ENCODE measurements at regions not wholly inside any gene's neighbourhood (a gene's known extent, or its start where the extent isn't known, plus 50 kb on each side); places are given as distances from the start of the nearest gene placed in this dataset.

GRCh38 chr12:98238515-98239130 lies 276.8 kb upstream of the TMPO start:
- no peaks in the 10 kb centered on the region for H4K20me1 ChIP-seq (ENCODE audit: insufficient read depth, low read length)
- no peak overlapping the region for H3K27ac ChIP-seq (ENCODE audit: low read depth, low read length, poor library complexity, severe bottlenecking)
- no peaks in the 10 kb centered on the region for H3K9me2 ChIP-seq (ENCODE audit: low read depth, low read length)
- H3K79me2 ChIP-seq (ENCODE audit: insufficient read depth, low read length), result no peaks in the 10 kb centered on the region
- no peaks in the 10 kb centered on the region for H3K27me3 ChIP-seq (ENCODE audit: insufficient read depth, low read length)
- no peaks in the 10 kb centered on the region for H3K9me3 ChIP-seq (ENCODE audit: low read length)
- no peak overlapping the region for H3K4me2 ChIP-seq (ENCODE audit: low read length)
- no peak overlapping the region for H3K4me3 ChIP-seq (ENCODE audit: low read depth, low read length, poor library complexity, severe bottlenecking)
- H3K36me3 ChIP-seq (ENCODE audit: insufficient read depth, low read length), result no peaks in the 10 kb centered on the region
- H3K4me1 ChIP-seq (ENCODE audit: insufficient read depth, low read length, severe bottlenecking), result no peaks in the 10 kb centered on the region
- no peaks in the 10 kb centered on the region for H3F3A ChIP-seq (ENCODE audit: insufficient read depth, low read length)
- no peak overlapping the region for H3K9ac ChIP-seq (ENCODE audit: low read length)
- no peak overlapping the region for H2AFZ ChIP-seq (ENCODE audit: low read length)
- TF ChIP-seq EZH2 (IDR thresholded peaks at IDR 0.05; ENCODE audit: borderline replicate concordance, low read length) (no peak), CTCF (IDR thresholded peaks at IDR 0.05; ENCODE audit: low read length) (no peak)

- no peak overlapping the region for H3K9ac ChIP-seq (ENCODE audit: low read length)
- no peak for TF ChIP-seq CTCF (IDR thresholded peaks at IDR 0.05; ENCODE audit: low read length)
- no peak for TF ChIP-seq EZH2 (IDR thresholded peaks at IDR 0.05; ENCODE audit: borderline replicate concordance, low read length)
- no peaks in the 10 kb centered on the region for H3K79me2 ChIP-seq (ENCODE audit: insufficient read depth, low read length)
- H3K4me2 ChIP-seq (ENCODE audit: low read length), result no peak overlapping the region
- no peaks in the 10 kb centered on the region for H3K9me3 ChIP-seq (ENCODE audit: low read length)
- H3K27ac ChIP-seq (ENCODE audit: low read depth, low read length, poor library complexity, severe bottlenecking), result no peak overlapping the region
- no peaks in the 10 kb centered on the region for H4K20me1 ChIP-seq (ENCODE audit: insufficient read depth, low read length)
- H3K27me3 ChIP-seq (ENCODE audit: insufficient read depth, low read length), result no peaks in the 10 kb centered on the region
- no peaks in the 10 kb centered on the region for H3K4me1 ChIP-seq (ENCODE audit: insufficient read depth, low read length, severe bottlenecking)
- no peak overlapping the region for H3K4me3 ChIP-seq (ENCODE audit: low read depth, low read length, poor library complexity, severe bottlenecking)
- no peaks in the 10 kb centered on the region for H3F3A ChIP-seq (ENCODE audit: insufficient read depth, low read length)
- H2AFZ ChIP-seq (ENCODE audit: low read length), result no peak overlapping the region
- H3K9me2 ChIP-seq (ENCODE audit: low read depth, low read length), result no peaks in the 10 kb centered on the region
- H3K36me3 ChIP-seq (ENCODE audit: insufficient read depth, low read length), result no peaks in the 10 kb centered on the region
Observed at GRCh38 chr12:98243190-98243589, 272.2 kb upstream of the TMPO start.

DNA sequence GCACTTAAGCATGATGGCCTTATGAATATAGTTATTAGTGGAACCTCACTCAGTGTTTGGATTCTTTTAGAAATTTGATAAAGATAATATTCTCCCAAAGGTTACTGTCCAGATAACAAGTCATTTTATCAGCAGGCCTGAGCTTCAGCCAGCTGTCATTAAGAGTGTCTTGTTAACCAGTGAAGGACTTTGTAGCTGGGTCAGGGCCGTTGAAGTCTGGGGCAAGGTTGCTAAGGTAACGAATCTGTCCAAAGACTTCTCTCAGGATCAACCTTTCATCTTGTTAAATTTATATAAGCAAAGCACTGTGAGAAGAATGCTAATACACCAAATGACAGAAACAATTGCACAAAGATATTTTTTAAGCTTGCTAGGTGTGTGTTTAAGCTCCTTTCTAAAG lies 271.3 kb upstream of the TMPO start:
- no peak overlapping the region for H3K4me2 ChIP-seq (ENCODE audit: low read length)
- TF ChIP-seq CTCF (IDR thresholded peaks at IDR 0.05; ENCODE audit: low read length) (no peak), EZH2 (IDR thresholded peaks at IDR 0.05; ENCODE audit: borderline replicate concordance, low read length) (no peak)
- H3K27me3 ChIP-seq (ENCODE audit: insufficient read depth, low read length), result no peaks in the 10 kb centered on the region
- H3K9ac ChIP-seq (ENCODE audit: low read length), result no peak overlapping the region
- no peaks in the 10 kb centered on the region for H3K36me3 ChIP-seq (ENCODE audit: insufficient read depth, low read length)
- H3K79me2 ChIP-seq (ENCODE audit: insufficient read depth, low read length), result no peaks in the 10 kb centered on the region
- H3K27ac ChIP-seq (ENCODE audit: low read depth, low read length, poor library complexity, severe bottlenecking), result no peak overlapping the region
- H3K9me2 ChIP-seq (ENCODE audit: low read depth, low read length), result no peaks in the 10 kb centered on the region
- no peaks in the 10 kb centered on the region for H3K9me3 ChIP-seq (ENCODE audit: low read length)
- H3K4me1 ChIP-seq (ENCODE audit: insufficient read depth, low read length, severe bottlenecking), result no peaks in the 10 kb centered on the region
- H4K20me1 ChIP-seq (ENCODE audit: insufficient read depth, low read length), result no peaks in the 10 kb centered on the region
- no peak overlapping the region for H2AFZ ChIP-seq (ENCODE audit: low read length)
- no peaks in the 10 kb centered on the region for H3F3A ChIP-seq (ENCODE audit: insufficient read depth, low read length)
- no peak overlapping the region for H3K4me3 ChIP-seq (ENCODE audit: low read depth, low read length, poor library complexity, severe bottlenecking)
